ENCODE measurements at regions not wholly inside any gene's neighbourhood (a gene's known extent, or its start where the extent isn't known, plus 50 kb on each side); places are given as distances from the start of the nearest gene placed in this dataset.

- ATAC-seq (no peak), DNase-seq (no peak)
- Histone ChIP-seq H3K27me3 (ENCODE audit: insufficient read depth in 3 of 3, low read length in 2 of 3) (no peaks in the 10 kb centered on the region), H3K9me3 (no peaks in the 10 kb centered on the region), H3K4me3 (no peak overlapping the region), H3K36me3 (ENCODE audit: insufficient read depth in 1 of 2, low read depth in 1 of 2) (no peaks in the 10 kb centered on the region), H3K27ac (no peak overlapping the region), H3K4me1 (no peaks in the 10 kb centered on the region)
- intact Hi-C loops (cut with DNase I): no loop called here
- TF ChIP-seq CTCF (IDR thresholded peaks at IDR 0.05): no peak
Measured at GRCh38 chr21:15242906-15243305, 178.1 kb upstream of the NRIP1 start.

GRCh38 chr21:15243406-15243805 is 178.6 kb upstream of the NRIP1 start:
- no peak for DNase-seq
- intact Hi-C loops (cut with DNase I): no loop called here
- 53 to 54% (median 54%) methylated on average over 6 of the region's 6 CpGs for WGBS, 3 donors
- no peak for TF ChIP-seq CTCF (IDR thresholded peaks at IDR 0.05)
- H3K27ac ChIP-seq: no peak overlapping the region
- H3K36me3 ChIP-seq (ENCODE audit: insufficient read depth in 1 of 2, low read depth in 1 of 2): no peaks in the 10 kb centered on the region
- H3K27me3 ChIP-seq (ENCODE audit: insufficient read depth in 3 of 3, low read length in 2 of 3): no peaks in the 10 kb centered on the region
- no peak overlapping the region for H3K4me3 ChIP-seq
- ATAC-seq: no peak
- H3K4me1 ChIP-seq: no peaks in the 10 kb centered on the region
- H3K9me3 ChIP-seq: no peaks in the 10 kb centered on the region

- Histone ChIP-seq H3K36me3 (ENCODE audit: insufficient read depth in 1 of 2, low read depth in 1 of 2) (no peaks in the 10 kb centered on the region), H3K27me3 (ENCODE audit: insufficient read depth in 3 of 3, low read length in 2 of 3) (no peaks in the 10 kb centered on the region), H3K27ac (no peak overlapping the region), H3K4me1 (no peaks in the 10 kb centered on the region), H3K4me3 (no peak overlapping the region), H3K9me3 (no peaks in the 10 kb centered on the region)
- no peak for TF ChIP-seq CTCF (IDR thresholded peaks at IDR 0.05)
- no peak for DNase-seq
- intact Hi-C loops (cut with DNase I): no loop called here
- WGBS, 3 donors: 65 to 85% (median 68%) methylated on average over 2 of the region's 2 CpGs
- ATAC-seq: no peak
Measured at GRCh38 chr21:15247613-15248012, 182.8 kb upstream of the NRIP1 start.

- 46 to 61% (median 51%) methylated on average over 6 of the region's 6 CpGs for WGBS, 3 donors
- Histone ChIP-seq H3K27me3 (ENCODE audit: insufficient read depth in 3 of 3, low read length in 2 of 3) (no peaks in the 10 kb centered on the region), H3K27ac (no peak overlapping the region), H3K4me3 (no peak overlapping the region), H3K4me1 (no peaks in the 10 kb centered on the region), H3K36me3 (ENCODE audit: insufficient read depth in 1 of 2, low read depth in 1 of 2) (no peaks in the 10 kb centered on the region), H3K9me3 (no peaks in the 10 kb centered on the region)
- no peak for TF ChIP-seq CTCF (IDR thresholded peaks at IDR 0.05)
- ATAC-seq (no peak), DNase-seq (no peak)
- intact Hi-C loops (cut with DNase I): no loop called here
Measured at GRCh38 chr21:15249285-15249993, 184.6 kb upstream of the NRIP1 start.

GRCh38 chr21:15250384-15250783 is 185.6 kb upstream of the NRIP1 start:
- DNase-seq (no peak), ATAC-seq (no peak)
- TF ChIP-seq CTCF (IDR thresholded peaks at IDR 0.05): no peak
- WGBS, 3 donors: 27 to 49% (median 29%) methylated on average over 2 of the region's 2 CpGs
- intact Hi-C loops (cut with DNase I): no loop called here
- Histone ChIP-seq H3K9me3 (no peaks in the 10 kb centered on the region), H3K4me1 (no peaks in the 10 kb centered on the region), H3K36me3 (ENCODE audit: insufficient read depth in 1 of 2, low read depth in 1 of 2) (no peaks in the 10 kb centered on the region), H3K27me3 (ENCODE audit: insufficient read depth in 3 of 3, low read length in 2 of 3) (no peaks in the 10 kb centered on the region), H3K27ac (no peak overlapping the region), H3K4me3 (no peak overlapping the region)
